Mammary epithelial cell (primary cell): ENCODE measurements at regions not wholly inside any gene's neighbourhood (a gene's known extent, or its start where the extent isn't known, plus 50 kb on each side); places are given as distances from the start of the nearest gene placed in this dataset.

ENCODE experiments used
- EZH2 ChIP-seq: IDR thresholded peaks from 2 replicates; pipeline ENCODE4 v1.6.1; 2012; ENCODE audit warnings: low read length, inconsistent platforms, borderline replicate concordance
- TF ChIP-seq, protein P1 (sequence below), 2 donors: IDR thresholded peaks in 1 of 2; conservative IDR thresholded peaks in 1 of 2; 2 replicates each; pipeline ENCODE4 v1.5.1; 2011 to 2012; ENCODE audit warnings: inconsistent platforms in 2 of 2, low read length in 2 of 2, mild to moderate bottlenecking in 2 of 2, control low read depth in 1 of 2, low read depth in 1 of 2; ENCODE audit not compliant: insufficient read depth in 1 of 2; ENCODE audit errors: extremely low read depth in 1 of 2

DNA sequence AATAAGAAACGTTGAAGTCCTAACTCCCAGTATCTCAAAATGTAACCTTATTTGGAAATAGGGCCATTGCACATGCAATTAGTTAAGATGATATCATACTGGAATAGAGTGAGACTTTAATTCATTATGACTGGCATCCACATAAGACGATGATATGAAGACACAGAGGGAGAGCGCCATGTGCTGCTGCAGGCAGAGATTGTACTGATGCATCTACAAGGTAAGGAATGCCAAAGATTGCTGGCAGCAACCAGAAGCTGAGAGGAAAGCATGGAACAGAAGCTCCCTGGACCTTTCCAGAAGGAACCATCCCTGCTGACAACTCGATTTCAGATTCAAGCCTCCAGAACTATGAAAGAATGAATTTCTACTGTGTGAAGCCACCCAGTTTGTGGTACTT is 697.0 kb upstream of the INTU start:
- no peak for TF ChIP-seq EZH2
- TF ChIP-seq, protein P1, sequence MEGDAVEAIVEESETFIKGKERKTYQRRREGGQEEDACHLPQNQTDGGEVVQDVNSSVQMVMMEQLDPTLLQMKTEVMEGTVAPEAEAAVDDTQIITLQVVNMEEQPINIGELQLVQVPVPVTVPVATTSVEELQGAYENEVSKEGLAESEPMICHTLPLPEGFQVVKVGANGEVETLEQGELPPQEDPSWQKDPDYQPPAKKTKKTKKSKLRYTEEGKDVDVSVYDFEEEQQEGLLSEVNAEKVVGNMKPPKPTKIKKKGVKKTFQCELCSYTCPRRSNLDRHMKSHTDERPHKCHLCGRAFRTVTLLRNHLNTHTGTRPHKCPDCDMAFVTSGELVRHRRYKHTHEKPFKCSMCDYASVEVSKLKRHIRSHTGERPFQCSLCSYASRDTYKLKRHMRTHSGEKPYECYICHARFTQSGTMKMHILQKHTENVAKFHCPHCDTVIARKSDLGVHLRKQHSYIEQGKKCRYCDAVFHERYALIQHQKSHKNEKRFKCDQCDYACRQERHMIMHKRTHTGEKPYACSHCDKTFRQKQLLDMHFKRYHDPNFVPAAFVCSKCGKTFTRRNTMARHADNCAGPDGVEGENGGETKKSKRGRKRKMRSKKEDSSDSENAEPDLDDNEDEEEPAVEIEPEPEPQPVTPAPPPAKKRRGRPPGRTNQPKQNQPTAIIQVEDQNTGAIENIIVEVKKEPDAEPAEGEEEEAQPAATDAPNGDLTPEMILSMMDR (conservative IDR thresholded peaks at IDR 0.05 in 1 of 2, IDR thresholded peaks at IDR 0.05 in 1 of 2; ENCODE audit: extremely low read depth in 1 of 2, insufficient read depth in 1 of 2, low read depth in 1 of 2, low read length in 2 of 2) = no peak
